Parathyroid adenoma (tissue), 2 donors: ENCODE measurements at regions not wholly inside any gene's neighbourhood (a gene's known extent, or its start where the extent isn't known, plus 50 kb on each side); places are given as distances from the start of the nearest gene placed in this dataset.

Experiments
- H2AFZ ChIP-seq: fragments of 300-600 bp; sonication (generic); one replicate; pipeline ENCODE4 v1.7.0; 2017; ENCODE audit warnings: antibody characterized with exemption, mild to moderate bottlenecking
- H3K27ac ChIP-seq: fragments of 300-600 bp; sonication (generic); one replicate; pipeline ENCODE4 v1.7.0; 2017
- H3K27me3 ChIP-seq: fragments of 300-600 bp; sonication (generic); one replicate; pipeline ENCODE4 v1.7.0; 2017; ENCODE audit warnings: low read length; ENCODE audit not compliant: control insufficient read depth, insufficient read depth
- H3K36me3 ChIP-seq: fragments of 300-600 bp; sonication (generic); one replicate; pipeline ENCODE4 v1.7.0; 2017; ENCODE audit warnings: low read length; ENCODE audit not compliant: control insufficient read depth, insufficient read depth
- H3K4me1 ChIP-seq: fragments of 300-600 bp; sonication (generic); one replicate; pipeline ENCODE4 v1.7.0; 2017; ENCODE audit warnings: control low read depth
- H3K4me2 ChIP-seq: fragments of 300-600 bp; sonication (generic); one replicate; pipeline ENCODE4 v1.7.0; 2017; ENCODE audit warnings: low read length
- H3K4me3 ChIP-seq: fragments of 300-600 bp; sonication (generic); one replicate; pipeline ENCODE4 v1.7.0; 2017; ENCODE audit warnings: low read depth, low read length
- H3K79me2 ChIP-seq: fragments of 300-600 bp; sonication (generic); one replicate; pipeline ENCODE4 v1.7.0; 2017; ENCODE audit warnings: control low read depth
- H3K9ac ChIP-seq: fragments of 300-600 bp; sonication (generic); one replicate; pipeline ENCODE4 v1.7.0; 2017; ENCODE audit warnings: mild to moderate bottlenecking
- H3K9me3 ChIP-seq: fragments of 300-600 bp; sonication (generic); one replicate; pipeline ENCODE4 v1.7.0; 2017; ENCODE audit warnings: low read length; ENCODE audit not compliant: control insufficient read depth
- TF ChIP-seq, protein P1 (sequence below): fragments of 300-600 bp; sonication (generic); IDR thresholded peaks from one replicate; pipeline ENCODE4 v1.7.0; 2017; ENCODE audit warnings: antibody characterized with exemption, mild to moderate bottlenecking
- donor health status: primary hyperparathyroidism.

DNA sequence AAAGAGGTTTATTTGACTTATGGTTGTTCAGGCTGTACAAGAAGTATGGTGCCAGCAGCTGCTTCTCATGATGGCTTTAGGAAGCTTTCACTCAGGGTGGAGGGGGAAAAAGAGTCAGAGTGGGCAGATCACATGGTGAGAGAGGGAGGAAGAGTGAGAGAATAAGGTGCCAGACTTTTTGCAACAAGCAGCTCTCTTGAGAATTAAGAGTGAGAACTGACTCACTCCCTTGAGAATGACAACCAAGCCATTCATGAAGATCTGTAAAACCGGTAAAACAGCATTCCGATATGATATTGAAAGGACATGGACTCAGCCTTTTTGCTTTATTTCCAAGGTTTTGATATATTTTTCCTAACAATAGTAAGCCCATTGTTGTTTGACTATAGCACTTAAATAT, 501.2 kb downstream of the GALC start:
- no peak overlapping the region for H3K9ac ChIP-seq
- H3K27me3 ChIP-seq, result no peaks in the 10 kb centered on the region
- H3K79me2 ChIP-seq, result no peaks in the 10 kb centered on the region
- no peaks in the 10 kb centered on the region for H3K4me1 ChIP-seq
- H3K4me2 ChIP-seq, result no peak overlapping the region
- no peaks in the 10 kb centered on the region for H3K9me3 ChIP-seq
- no peak overlapping the region for H2AFZ ChIP-seq
- no peak overlapping the region for H3K4me3 ChIP-seq
- TF ChIP-seq, protein P1, sequence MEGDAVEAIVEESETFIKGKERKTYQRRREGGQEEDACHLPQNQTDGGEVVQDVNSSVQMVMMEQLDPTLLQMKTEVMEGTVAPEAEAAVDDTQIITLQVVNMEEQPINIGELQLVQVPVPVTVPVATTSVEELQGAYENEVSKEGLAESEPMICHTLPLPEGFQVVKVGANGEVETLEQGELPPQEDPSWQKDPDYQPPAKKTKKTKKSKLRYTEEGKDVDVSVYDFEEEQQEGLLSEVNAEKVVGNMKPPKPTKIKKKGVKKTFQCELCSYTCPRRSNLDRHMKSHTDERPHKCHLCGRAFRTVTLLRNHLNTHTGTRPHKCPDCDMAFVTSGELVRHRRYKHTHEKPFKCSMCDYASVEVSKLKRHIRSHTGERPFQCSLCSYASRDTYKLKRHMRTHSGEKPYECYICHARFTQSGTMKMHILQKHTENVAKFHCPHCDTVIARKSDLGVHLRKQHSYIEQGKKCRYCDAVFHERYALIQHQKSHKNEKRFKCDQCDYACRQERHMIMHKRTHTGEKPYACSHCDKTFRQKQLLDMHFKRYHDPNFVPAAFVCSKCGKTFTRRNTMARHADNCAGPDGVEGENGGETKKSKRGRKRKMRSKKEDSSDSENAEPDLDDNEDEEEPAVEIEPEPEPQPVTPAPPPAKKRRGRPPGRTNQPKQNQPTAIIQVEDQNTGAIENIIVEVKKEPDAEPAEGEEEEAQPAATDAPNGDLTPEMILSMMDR, result no peak
- H3K36me3 ChIP-seq, result no peaks in the 10 kb centered on the region
- H3K27ac ChIP-seq, result no peak overlapping the region

DNA sequence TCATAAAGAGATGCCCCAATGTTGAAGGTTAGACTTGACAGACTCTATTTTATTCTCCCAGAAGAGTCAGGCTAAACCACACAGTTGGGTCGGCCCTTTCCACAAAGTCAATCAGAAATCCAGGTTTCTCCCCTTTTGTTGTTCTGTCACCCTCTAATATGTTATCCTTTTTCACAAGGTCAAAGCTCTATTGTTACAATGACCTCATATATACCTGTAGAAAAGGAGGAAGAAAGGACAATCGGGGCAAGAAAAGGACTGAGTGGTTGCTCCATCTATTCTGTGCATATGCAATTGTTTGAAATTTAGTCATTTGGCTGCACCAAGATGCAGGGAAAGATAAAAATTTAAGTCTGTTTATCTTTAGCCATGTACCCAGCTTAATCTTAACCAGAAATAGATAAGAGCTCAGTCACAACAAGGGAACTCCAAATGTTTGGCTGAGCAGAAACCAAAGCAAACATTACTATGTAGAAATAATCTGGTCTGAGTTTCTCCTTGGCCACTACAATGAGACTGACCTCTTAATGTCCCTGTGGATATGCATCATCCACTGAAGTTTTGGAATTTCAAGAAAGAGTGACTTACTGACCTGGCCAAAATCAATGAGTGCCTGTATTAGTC, 503.7 kb downstream of the GALC start:
- H3K4me2 ChIP-seq, result no peak overlapping the region
- no peak overlapping the region for H2AFZ ChIP-seq
- TF ChIP-seq, protein P1, result no peak
- no peaks in the 10 kb centered on the region for H3K27me3 ChIP-seq
- H3K36me3 ChIP-seq, result no peaks in the 10 kb centered on the region
- H3K4me3 ChIP-seq, result no peak overlapping the region
- H3K9me3 ChIP-seq, result no peaks in the 10 kb centered on the region
- H3K79me2 ChIP-seq, result no peaks in the 10 kb centered on the region
- no peaks in the 10 kb centered on the region for H3K4me1 ChIP-seq
- H3K27ac ChIP-seq, result no peak overlapping the region
- H3K9ac ChIP-seq, result no peak overlapping the region

DNA sequence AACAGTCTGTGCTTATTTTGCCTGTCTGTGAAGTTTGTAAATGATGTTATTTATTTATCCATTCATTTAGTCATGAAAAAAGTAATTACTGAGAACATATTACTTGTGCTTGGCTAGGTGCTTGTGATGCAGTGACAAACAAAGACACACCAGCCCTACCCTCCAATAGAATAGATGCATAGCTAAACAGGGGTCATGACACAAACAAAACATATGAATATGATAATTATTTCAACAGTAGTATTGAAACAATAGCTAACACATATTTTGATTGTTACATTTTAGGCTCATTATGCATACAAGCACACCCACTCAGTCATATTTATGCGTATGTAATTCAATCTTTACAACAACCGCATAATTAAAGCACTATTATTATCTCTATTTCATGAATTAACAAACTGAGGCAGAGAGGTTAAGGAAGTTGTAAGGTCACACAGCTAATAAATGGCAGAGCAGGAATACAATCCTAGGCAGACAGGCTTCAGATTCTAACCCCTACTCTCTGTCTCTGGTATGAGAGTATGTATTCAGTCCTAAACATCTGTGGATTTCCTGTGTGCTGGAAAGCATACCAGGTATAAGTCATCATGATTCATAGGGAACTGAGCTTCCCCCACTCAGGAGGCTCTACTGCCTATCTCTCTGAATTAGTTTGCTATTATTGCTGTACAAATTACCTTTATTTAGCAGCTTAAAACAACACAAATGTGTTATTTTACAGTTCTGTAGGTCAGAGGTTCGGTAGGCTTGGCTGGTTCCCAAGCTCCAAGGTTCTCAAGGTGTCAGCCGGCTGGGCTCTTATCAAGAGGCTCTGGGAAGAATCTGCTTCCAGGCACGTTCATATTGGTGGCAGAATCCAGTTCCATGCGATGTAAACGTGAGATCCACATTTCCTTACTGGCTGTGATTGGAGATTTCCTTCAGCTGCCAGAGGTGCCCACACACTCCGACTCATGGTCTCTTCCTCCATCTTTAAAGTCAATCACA, 509.4 kb downstream of the GALC start:
- Histone ChIP-seq H3K36me3 (no peaks in the 10 kb centered on the region), H3K27ac (no peak overlapping the region), H3K27me3 (no peaks in the 10 kb centered on the region), H3K9me3 (no peaks in the 10 kb centered on the region), H3K4me3 (no peak overlapping the region), H2AFZ (no peak overlapping the region), H3K4me2 (no peak overlapping the region), H3K4me1 (no peaks in the 10 kb centered on the region), H3K79me2 (no peaks in the 10 kb centered on the region), H3K9ac (no peak overlapping the region)
- TF ChIP-seq, protein P1, result no peak

DNA sequence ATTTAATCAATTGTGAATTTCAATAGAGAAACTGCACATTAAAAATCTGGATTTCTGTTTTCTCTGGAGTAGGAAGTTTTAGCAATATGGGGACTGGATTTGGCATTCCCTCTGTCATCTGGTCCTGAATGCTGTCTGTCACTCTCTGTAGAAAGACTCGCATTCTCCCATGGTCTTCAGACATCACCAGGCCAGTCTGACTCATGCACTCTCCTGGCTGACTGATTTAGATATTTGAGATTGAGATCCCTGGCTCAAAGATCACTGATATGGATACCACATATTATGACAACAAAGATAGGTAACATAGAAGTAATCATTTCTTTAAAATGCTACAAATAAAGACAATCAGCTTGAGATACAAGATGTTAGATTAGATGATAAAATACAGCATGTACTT, 524.5 kb downstream of the GALC start:
- Histone ChIP-seq H3K4me1 (no peaks in the 10 kb centered on the region), H3K9ac (no peak overlapping the region)

More for the DNA sequence above, 524.5 kb downstream of the GALC start:
- no peaks in the 10 kb centered on the region for H3K79me2 ChIP-seq
- TF ChIP-seq, protein P1, result no peak
- H3K4me2 ChIP-seq, result no peak overlapping the region
- no peak overlapping the region for H3K27ac ChIP-seq
- no peaks in the 10 kb centered on the region for H3K36me3 ChIP-seq
- H3K27me3 ChIP-seq, result no peaks in the 10 kb centered on the region
- H3K4me3 ChIP-seq, result no peak overlapping the region
- no peaks in the 10 kb centered on the region for H3K9me3 ChIP-seq
- H2AFZ ChIP-seq, result no peak overlapping the region
